Tibial nerve (tissue), 4 donors: ENCODE measurements at regions not wholly inside any gene's neighbourhood (a gene's known extent, or its start where the extent isn't known, plus 50 kb on each side); places are given as distances from the start of the nearest gene placed in this dataset.

Experiments used
- DNase-seq, 2 donors: peaks; one replicate each; pipeline ENCODE4 v3.0.0-alpha.2; 2019; ENCODE audit warnings: low spot score in 2 of 2
- H3K27ac ChIP-seq, 4 donors: fragments of 200-600 bp; sonication (generic) in 3 of 4; one replicate each; pipeline ENCODE4 v1.5.1; 2017 to 2019; ENCODE audit warnings: mild to moderate bottlenecking in 1 of 4
- H3K27me3 ChIP-seq, 2 donors: fragments of 200-600 bp; sonication (generic) in 1 of 2; one replicate each; pipeline versions ENCODE4 v1.5.1 to v1.6.0; 2017 to 2019
- H3K36me3 ChIP-seq, 3 donors: fragments of 200-600 bp; sonication (generic); one replicate each; pipeline ENCODE4 v1.5.1; 2018 to 2019
- H3K4me1 ChIP-seq, 4 donors: fragments of 200-600 bp; sonication (generic) in 3 of 4; one replicate each; pipeline ENCODE4 v1.5.1; 2017 to 2019
- H3K4me3 ChIP-seq, 4 donors: fragments of 200-600 bp; sonication (generic) in 3 of 4; one replicate each; pipeline ENCODE4 v1.5.1; 2017 to 2019; ENCODE audit warnings: mild to moderate bottlenecking in 1 of 4, moderate library complexity in 1 of 4
- H3K9me3 ChIP-seq, 4 donors: fragments of 200-600 bp; sonication (generic) in 3 of 4; one replicate each; pipeline ENCODE4 v1.5.1; 2017 to 2019
- CTCF ChIP-seq, 5 experiments: fragments of 200-600 bp in 3 of 5; fragments of 450-650 bp in 2 of 5; sonication (generic) in 3 of 5; IDR thresholded peaks; one replicate each; pipeline ENCODE4 v1.5.1; 2016 to 2019; ENCODE audit warnings: antibody characterized with exemption in 5 of 5, mild to moderate bottlenecking in 3 of 5, moderate library complexity in 2 of 5
- EP300 ChIP-seq, 2 donors: sonication (generic); formaldehyde crosslinking; IDR thresholded peaks; one replicate each; pipeline ENCODE4 v1.6.1; 2017; ENCODE audit warnings: antibody characterized with exemption in 2 of 2, mild to moderate bottlenecking in 1 of 2
- POLR2A ChIP-seq, 2 donors: fragments of 450-650 bp; IDR thresholded peaks; one replicate each; pipeline ENCODE4 v1.6.1; 2017; ENCODE audit warnings: antibody characterized with exemption in 2 of 2, mild to moderate bottlenecking in 2 of 2, moderate library complexity in 2 of 2
- WGBS, 2 donors: methylation state at CpG; one replicate each; pipeline ENCODE4 v1.1.5; 2018; 5-methylcytosine and 5-hydroxymethylcytosine counted together

- Histone ChIP-seq H3K36me3 (no peaks in the 10 kb centered on the region), H3K4me1 (peaks cover 0 to 6% (median 0%) of the 10 kb centered on the region in 4 donors), H3K27ac (no peak overlapping the region), H3K27me3 (no peaks in the 10 kb centered on the region), H3K4me3 (no peak overlapping the region), H3K9me3 (peaks cover 0 to 5% (median 0%) of the 10 kb centered on the region in 4 donors)
- no peak for DNase-seq
- TF ChIP-seq EP300 (IDR thresholded peaks at IDR 0.05) (no peak), POLR2A (IDR thresholded peaks at IDR 0.05) (no peak), CTCF (IDR thresholded peaks at IDR 0.05) (no peak)
- 82 to 89% methylated on average over 1 of the region's 1 CpG for WGBS, 2 donors
These were observed 652.5 kb downstream of the CDH11 start for GRCh38 chr16:64469351-64469750.

DNA sequence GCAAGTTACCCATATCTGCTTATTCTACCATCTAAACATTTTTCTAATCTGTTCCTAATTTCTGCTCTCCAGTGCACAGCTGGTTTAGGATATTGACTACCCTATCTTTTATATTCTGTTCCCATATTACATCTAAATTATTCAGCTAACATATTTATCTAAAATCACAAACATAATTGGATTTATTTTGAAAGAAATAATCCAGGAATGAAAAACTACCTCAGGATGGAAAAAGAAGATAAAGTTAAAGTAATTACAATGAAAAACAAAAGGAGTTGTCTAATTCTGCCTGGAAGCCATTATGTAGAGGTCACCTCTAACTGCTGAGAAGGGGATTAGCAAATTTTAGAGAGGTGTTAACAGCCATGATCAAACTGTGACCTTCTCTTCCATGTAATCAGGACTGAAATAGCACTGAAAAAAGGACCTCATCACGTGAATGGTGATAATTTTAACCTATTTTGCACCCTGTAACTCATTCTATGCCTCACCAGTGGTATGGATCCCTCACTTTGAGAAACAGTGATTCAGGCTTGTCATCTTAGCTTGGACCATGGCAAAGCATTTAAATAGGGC lies 653.3 kb downstream of the CDH11 start:
- no peak for DNase-seq
- TF ChIP-seq POLR2A (IDR thresholded peaks at IDR 0.05), result no peak
- no peak for TF ChIP-seq EP300 (IDR thresholded peaks at IDR 0.05)
- no peak for TF ChIP-seq CTCF (IDR thresholded peaks at IDR 0.05)
- H3K4me1 ChIP-seq, result peaks cover 0 to 6% (median 0%) of the 10 kb centered on the region in 4 donors
- H3K27me3 ChIP-seq, result no peaks in the 10 kb centered on the region
- H3K9me3 ChIP-seq, result peaks cover 0 to 5% (median 0%) of the 10 kb centered on the region in 4 donors
- 79% methylated on average over 1 of the region's 1 CpG for WGBS, 2 donors
- H3K4me3 ChIP-seq, result no peak overlapping the region
- no peak overlapping the region for H3K27ac ChIP-seq
- no peaks in the 10 kb centered on the region for H3K36me3 ChIP-seq

GRCh38 chr16:64459821-64460220 lies 662.0 kb downstream of the CDH11 start:
- Histone ChIP-seq H3K4me3 (no peak overlapping the region), H3K27ac (no peak overlapping the region), H3K27me3 (no peaks in the 10 kb centered on the region), H3K9me3 (no peaks in the 10 kb centered on the region), H3K36me3 (no peaks in the 10 kb centered on the region), H3K4me1 (no peaks in the 10 kb centered on the region)
- DNase-seq, result no peak
- TF ChIP-seq EP300 (IDR thresholded peaks at IDR 0.05) (no peak), CTCF (IDR thresholded peaks at IDR 0.05) (no peak)
- 4 to 11% methylated on average over 1 of the region's 1 CpG for WGBS, 2 donors

GRCh38 chr16:64459402-64459801 lies 662.5 kb downstream of the CDH11 start:
- no peaks in the 10 kb centered on the region for H3K36me3 ChIP-seq
- WGBS, 2 donors, result 93 to 94% methylated on average over 2 of the region's 2 CpGs
- H3K4me1 ChIP-seq, result no peaks in the 10 kb centered on the region
- no peaks in the 10 kb centered on the region for H3K27me3 ChIP-seq
- TF ChIP-seq CTCF (IDR thresholded peaks at IDR 0.05) (no peak), POLR2A (IDR thresholded peaks at IDR 0.05) (no peak), EP300 (IDR thresholded peaks at IDR 0.05) (no peak)
- H3K27ac ChIP-seq, result no peak overlapping the region
- H3K4me3 ChIP-seq, result no peak overlapping the region
- no peak for DNase-seq
- no peaks in the 10 kb centered on the region for H3K9me3 ChIP-seq

GRCh38 chr16:64455275-64455674 lies 666.6 kb downstream of the CDH11 start:
- H3K4me3 ChIP-seq, result no peak overlapping the region
- no peaks in the 10 kb centered on the region for H3K4me1 ChIP-seq
- DNase-seq, result no peak
- H3K27me3 ChIP-seq, result no peaks in the 10 kb centered on the region
- 87 to 88% methylated on average over 1 of the region's 1 CpG for WGBS, 2 donors
- H3K9me3 ChIP-seq, result no peaks in the 10 kb centered on the region
- no peak overlapping the region for H3K27ac ChIP-seq
- H3K36me3 ChIP-seq, result no peaks in the 10 kb centered on the region
- TF ChIP-seq EP300 (IDR thresholded peaks at IDR 0.05), result no peak
- TF ChIP-seq CTCF (IDR thresholded peaks at IDR 0.05), result peak in 1 of 5 experiments; percentile 7
